Caco-2 (cell line): ENCODE measurements at regions not wholly inside any gene's neighbourhood (a gene's known extent, or its start where the extent isn't known, plus 50 kb on each side); places are given as distances from the start of the nearest gene placed in this dataset.

Experiments
- BruUV-seq: library from RNA; stranded (reverse); fragments of 400-500 nt; replicated peaks from 2 replicates; lab custom pipeline; 2021; lab: Mats Ljungman, UMichigan
- CTCF ChIA-PET: fragments of 300-600 bp; sonication (Branson Sonifier 250); formaldehyde crosslinking; loops from one replicate; lab custom pipeline; 2022; ENCODE audit warnings: antibody characterized with exemption; lab: Charles Lee
- POLR2A ChIA-PET: fragments of 300-600 bp; sonication (Branson Sonifier 250); formaldehyde crosslinking; loops from one replicate; lab custom pipeline; 2022; ENCODE audit warnings: antibody characterized with exemption; lab: Charles Lee
- DNase-seq, 2 experiments: peaks; one replicate each; pipeline versions ENCODE4 v3.0.0 to v3.0.0-alpha.2; 2020 to 2022
- H3K27me3 ChIP-seq: replicated peaks from 2 replicates; pipeline ENCODE4 v1.6.0; 2011; ENCODE audit warnings: low read length; ENCODE audit not compliant: control insufficient read depth, insufficient read depth
- H3K36me3 ChIP-seq: 2 replicates; pipeline ENCODE4 v1.5.1; 2011; ENCODE audit warnings: low read length; ENCODE audit not compliant: control insufficient read depth, insufficient read depth
- H3K4me1 ChIP-seq: fragments of 250-450 bp; sonication (Bioruptor Pico); 2 replicates; pipeline ENCODE4 v1.5.1; 2020; ENCODE audit warnings: mild to moderate bottlenecking
- H3K4me3 ChIP-seq: 2 replicates; pipeline ENCODE4 v1.5.1; 2011; ENCODE audit warnings: low read depth, mild to moderate bottlenecking, control low read depth, low read length
- H3K9me3 ChIP-seq: fragments of 250-450 bp; sonication (Bioruptor Pico); 2 replicates; pipeline ENCODE4 v1.5.1; 2020; ENCODE audit warnings: mild to moderate bottlenecking, moderate library complexity
- H3K27ac Mint-ChIP-seq: one replicate; pipeline ENCODE4 v1.8.0; 2022; ENCODE audit warnings: mixed read lengths; ENCODE audit not compliant: unreplicated experiment
- H3K27me3 Mint-ChIP-seq: one replicate; pipeline ENCODE4 v1.8.0; 2022; ENCODE audit warnings: mixed read lengths; ENCODE audit not compliant: insufficient read depth, unreplicated experiment
- H3K36me3 Mint-ChIP-seq: one replicate; pipeline ENCODE4 v1.8.0; 2022; ENCODE audit warnings: mild to moderate bottlenecking, mixed read lengths; ENCODE audit not compliant: insufficient read depth, unreplicated experiment
- H3K4me1 Mint-ChIP-seq: one replicate; pipeline ENCODE4 v1.8.0; 2022; ENCODE audit warnings: low read depth, mixed read lengths; ENCODE audit not compliant: unreplicated experiment
- H3K4me3 Mint-ChIP-seq: one replicate; pipeline ENCODE4 v1.8.0; 2022; ENCODE audit warnings: mild to moderate bottlenecking, moderate library complexity, mixed read lengths; ENCODE audit not compliant: unreplicated experiment
- H3K9me3 Mint-ChIP-seq: one replicate; pipeline ENCODE4 v1.8.0; 2022; ENCODE audit warnings: mixed read lengths; ENCODE audit not compliant: unreplicated experiment
- CTCF ChIP-seq, 2 experiments: fragments of 200-600 bp in 1 of 2; IDR thresholded peaks; 1 replicate in 1 of 2; 2 replicates in 1 of 2; pipeline versions ENCODE4 v1.5.1 to v1.8.0; 2011 to 2022; ENCODE audit warnings: antibody characterized with exemption in 1 of 2, control low read depth in 1 of 2, inconsistent platforms in 1 of 2, low read depth in 1 of 2, low read length in 1 of 2, mild to moderate bottlenecking in 1 of 2, moderate library complexity in 1 of 2; ENCODE audit not compliant: insufficient read depth in 1 of 2, severe bottlenecking in 1 of 2, unreplicated experiment in 1 of 2
- intact Hi-C: fragments of 100-400 bp; cut with micrococcal nuclease; formaldehyde crosslinking; loops from one replicate; pipeline ENCODE4 v1.10.0; 2022; ENCODE audit not compliant: unreplicated experiment

GRCh38 chr22:48185071-48186055 is 1422.9 kb downstream of the TBC1D22A start:
- BruUV-seq, result no TSS peak
- Mint-ChIP-seq H3K27ac (no peak overlapping the region), H3K27me3 (peaks cover 3% of the 10 kb centered on the region), H3K36me3 (no peaks in the 10 kb centered on the region), H3K4me1 (no peaks in the 10 kb centered on the region), H3K9me3 (peaks cover 6% of the 10 kb centered on the region), H3K4me3 (no peak overlapping the region)
- Histone ChIP-seq H3K9me3 (no peaks in the 10 kb centered on the region), H3K36me3 (no peaks in the 10 kb centered on the region), H3K27me3 (no peaks in the 10 kb centered on the region), H3K4me3 (no peak overlapping the region), H3K4me1 (no peaks in the 10 kb centered on the region)
- TF ChIP-seq CTCF (IDR thresholded peaks at IDR 0.05; ENCODE audit: insufficient read depth in 1 of 2, low read depth in 1 of 2, low read length in 1 of 2, severe bottlenecking in 1 of 2, unreplicated experiment in 1 of 2), result no peak
- POLR2A ChIA-PET, result no interaction called here
- CTCF ChIA-PET, result no interaction called here
- intact Hi-C loops, result no loop called here
- DNase-seq, result no peak

DNA sequence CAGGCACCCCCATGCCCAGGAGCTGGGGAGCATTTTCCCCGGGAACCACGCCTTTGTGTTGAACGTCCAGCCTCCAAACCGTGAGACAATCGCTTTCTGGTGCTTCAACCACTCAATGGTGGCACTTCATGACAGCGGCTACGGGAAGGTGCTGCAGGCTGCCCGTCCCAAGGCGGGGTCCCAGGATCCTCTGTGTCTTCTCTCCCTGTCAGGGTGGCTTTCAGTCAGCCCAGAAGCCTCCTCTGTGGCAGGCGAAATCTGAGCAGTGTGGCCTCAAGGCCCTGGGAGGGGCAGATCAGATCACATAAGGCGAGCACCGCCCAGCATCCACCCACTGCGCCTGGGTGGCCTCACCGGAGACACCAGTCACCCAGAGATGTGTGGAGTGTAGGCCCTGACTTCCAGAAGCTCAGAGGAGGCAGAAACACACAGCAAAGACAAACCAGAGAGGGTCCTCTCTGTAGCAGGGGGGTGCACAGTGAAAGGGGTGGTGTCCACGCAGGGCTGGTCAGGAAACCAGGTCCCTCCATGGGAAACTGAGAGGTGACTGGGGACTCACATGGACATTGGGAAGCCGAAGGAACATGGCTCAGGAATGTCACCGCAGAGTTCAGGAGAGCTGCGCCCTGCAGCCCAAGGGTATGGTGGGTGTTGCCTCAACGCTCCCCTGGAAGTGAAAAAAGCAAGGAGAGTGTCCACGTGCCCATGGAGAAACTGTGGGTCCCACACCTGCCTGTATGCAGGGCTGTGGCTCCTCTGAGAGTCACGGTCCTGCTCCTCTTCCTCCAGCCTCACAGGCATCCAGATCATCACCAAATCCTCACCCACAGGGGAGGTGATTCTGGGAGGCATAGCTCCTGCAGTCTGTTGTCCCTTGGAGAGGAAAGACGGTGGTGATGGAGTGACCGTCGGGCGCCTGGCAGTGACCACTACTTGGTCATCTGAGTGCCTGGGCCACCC is 1420.7 kb downstream of the TBC1D22A start:
- TF ChIP-seq CTCF (IDR thresholded peaks at IDR 0.05; ENCODE audit: insufficient read depth in 1 of 2, low read depth in 1 of 2, low read length in 1 of 2, severe bottlenecking in 1 of 2, unreplicated experiment in 1 of 2), result no peak
- Histone ChIP-seq H3K4me1 (no peaks in the 10 kb centered on the region), H3K27me3 (no peaks in the 10 kb centered on the region), H3K4me3 (no peak overlapping the region), H3K36me3 (no peaks in the 10 kb centered on the region), H3K9me3 (no peaks in the 10 kb centered on the region)
- Mint-ChIP-seq H3K36me3 (no peaks in the 10 kb centered on the region), H3K27ac (no peak overlapping the region), H3K4me1 (no peaks in the 10 kb centered on the region), H3K27me3 (peaks cover 3% of the 10 kb centered on the region), H3K9me3 (peaks cover 6% of the 10 kb centered on the region), H3K4me3 (no peak overlapping the region)
- ChIA-PET POLR2A (no interaction called here), CTCF (no interaction called here)
- DNase-seq, result no peak
- no TSS peak for BruUV-seq
- intact Hi-C loops, result no loop called here

DNA sequence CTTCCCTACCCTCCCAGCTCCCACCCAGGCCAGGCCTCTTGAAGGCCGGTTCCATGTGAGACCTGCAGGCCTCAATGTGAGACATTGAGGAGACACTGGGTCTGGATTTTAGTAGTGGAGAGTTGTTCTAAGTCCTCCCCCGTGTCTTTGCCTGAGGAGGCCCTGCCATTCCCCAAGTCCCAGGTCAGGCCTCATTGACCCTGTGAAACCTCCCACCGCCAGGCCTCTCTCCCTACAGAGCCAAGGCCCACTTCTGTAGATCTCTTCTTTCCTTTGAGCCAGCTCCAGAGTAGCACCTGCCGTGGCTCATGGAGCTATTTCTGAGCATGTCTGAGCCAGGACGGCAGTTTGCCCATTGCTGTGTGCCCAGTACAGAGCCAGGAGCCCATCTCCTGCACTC is 1419.6 kb downstream of the TBC1D22A start:
- ChIA-PET POLR2A (no interaction called here), CTCF (no interaction called here)
- Mint-ChIP-seq H3K27ac (no peak overlapping the region), H3K4me1 (no peaks in the 10 kb centered on the region), H3K4me3 (no peak overlapping the region), H3K9me3 (peaks cover 6% of the 10 kb centered on the region), H3K27me3 (peaks cover 4% of the 10 kb centered on the region), H3K36me3 (no peaks in the 10 kb centered on the region)
- Histone ChIP-seq H3K9me3 (no peaks in the 10 kb centered on the region), H3K27me3 (no peaks in the 10 kb centered on the region), H3K4me3 (no peak overlapping the region), H3K36me3 (no peaks in the 10 kb centered on the region), H3K4me1 (no peaks in the 10 kb centered on the region)
- BruUV-seq, result no TSS peak
- no peak for DNase-seq
- intact Hi-C loops, result no loop called here
- TF ChIP-seq CTCF (IDR thresholded peaks at IDR 0.05; ENCODE audit: insufficient read depth in 1 of 2, low read depth in 1 of 2, low read length in 1 of 2, severe bottlenecking in 1 of 2, unreplicated experiment in 1 of 2), result no peak
